SK-N-SH (cell line): ENCODE measurements at regions not wholly inside any gene's neighbourhood (a gene's known extent, or its start where the extent isn't known, plus 50 kb on each side); places are given as distances from the start of the nearest gene placed in this dataset.

ENCODE experiments used
- EP300 ChIP-seq, 2 experiments: IDR thresholded peaks; 2 replicates each; pipeline versions ENCODE4 v1.4.0 to v1.6.1; 2012; ENCODE audit warnings: borderline replicate concordance in 1 of 2, low read depth in 1 of 2, low read length in 1 of 2
- JUND ChIP-seq: IDR thresholded peaks from 2 replicates; pipeline ENCODE4 v1.4.0; 2012
- MEF2A ChIP-seq: IDR thresholded peaks from 2 replicates; pipeline ENCODE4 v1.4.0; 2012; ENCODE audit warnings: low read depth, borderline replicate concordance
- POLR2AphosphoS5 ChIP-seq: IDR thresholded peaks from 2 replicates; pipeline ENCODE4 v1.6.1; 2012; ENCODE audit warnings: low read depth, low read length
- RAD21 ChIP-seq: IDR thresholded peaks from 2 replicates; pipeline ENCODE4 v1.6.1; 2012; ENCODE audit warnings: mild to moderate bottlenecking, low read length
- RXRA ChIP-seq: IDR thresholded peaks from 2 replicates; pipeline ENCODE4 v1.4.0; 2012; ENCODE audit warnings: low read depth, mild to moderate bottlenecking, borderline replicate concordance
- ZBTB33 ChIP-seq: IDR thresholded peaks from 2 replicates; pipeline ENCODE4 v1.4.0; 2012; ENCODE audit warnings: low read depth, borderline replicate concordance
- TF ChIP-seq, protein P1 (sequence below): fragments of 200-600 bp; sonication (generic); IDR thresholded peaks from 2 replicates; pipeline ENCODE4 v1.6.1; 2017; ENCODE audit warnings: antibody characterized with exemption, mild to moderate bottlenecking, moderate library complexity
- TF ChIP-seq, protein P2 (sequence below): IDR thresholded peaks from 2 replicates; pipeline ENCODE4 v1.4.0; 2012; ENCODE audit warnings: low read depth

- TF ChIP-seq, protein P1, sequence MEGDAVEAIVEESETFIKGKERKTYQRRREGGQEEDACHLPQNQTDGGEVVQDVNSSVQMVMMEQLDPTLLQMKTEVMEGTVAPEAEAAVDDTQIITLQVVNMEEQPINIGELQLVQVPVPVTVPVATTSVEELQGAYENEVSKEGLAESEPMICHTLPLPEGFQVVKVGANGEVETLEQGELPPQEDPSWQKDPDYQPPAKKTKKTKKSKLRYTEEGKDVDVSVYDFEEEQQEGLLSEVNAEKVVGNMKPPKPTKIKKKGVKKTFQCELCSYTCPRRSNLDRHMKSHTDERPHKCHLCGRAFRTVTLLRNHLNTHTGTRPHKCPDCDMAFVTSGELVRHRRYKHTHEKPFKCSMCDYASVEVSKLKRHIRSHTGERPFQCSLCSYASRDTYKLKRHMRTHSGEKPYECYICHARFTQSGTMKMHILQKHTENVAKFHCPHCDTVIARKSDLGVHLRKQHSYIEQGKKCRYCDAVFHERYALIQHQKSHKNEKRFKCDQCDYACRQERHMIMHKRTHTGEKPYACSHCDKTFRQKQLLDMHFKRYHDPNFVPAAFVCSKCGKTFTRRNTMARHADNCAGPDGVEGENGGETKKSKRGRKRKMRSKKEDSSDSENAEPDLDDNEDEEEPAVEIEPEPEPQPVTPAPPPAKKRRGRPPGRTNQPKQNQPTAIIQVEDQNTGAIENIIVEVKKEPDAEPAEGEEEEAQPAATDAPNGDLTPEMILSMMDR: no peak
- TF ChIP-seq RXRA: no peak
- TF ChIP-seq, protein P2, sequence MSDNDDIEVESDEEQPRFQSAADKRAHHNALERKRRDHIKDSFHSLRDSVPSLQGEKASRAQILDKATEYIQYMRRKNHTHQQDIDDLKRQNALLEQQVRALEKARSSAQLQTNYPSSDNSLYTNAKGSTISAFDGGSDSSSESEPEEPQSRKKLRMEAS: no peak
- TF ChIP-seq JUND: no peak
- TF ChIP-seq EP300 (IDR thresholded peaks at IDR 0.05; ENCODE audit: borderline replicate concordance in 1 of 2, low read depth in 1 of 2, low read length in 1 of 2): no peak
- TF ChIP-seq RAD21: no peak
- no peak for TF ChIP-seq POLR2AphosphoS5
- no peak for TF ChIP-seq ZBTB33
- TF ChIP-seq MEF2A: no peak
Measured at GRCh38 chr3:66717806-66718205, 217.0 kb upstream of the LRIG1 start.
